Astrocyte (in vitro differentiated cells and primary cell): ENCODE measurements at regions not wholly inside any gene's neighbourhood (a gene's known extent, or its start where the extent isn't known, plus 50 kb on each side); places are given as distances from the start of the nearest gene placed in this dataset.

Experiments
- DNase-seq: peaks from one replicate; pipeline ENCODE4 v3.0.0-alpha.2; 2010; ENCODE audit warnings: low read depth
- FAIRE-seq: peaks from 2 replicates; lab custom pipeline; 2011; peaks lifted over from hg19 to GRCh38; lab: Jason Lieb, UNC
- H2AFZ ChIP-seq: 2 replicates; pipeline ENCODE4 v1.6.0; 2012; ENCODE audit warnings: low read depth, low read length, inconsistent platforms
- H3K27ac ChIP-seq: 2 replicates; pipeline ENCODE4 v1.5.1; 2011; ENCODE audit warnings: low read depth, low read length, inconsistent platforms
- H3K27me3 ChIP-seq: 2 replicates; pipeline ENCODE4 v1.6.0; 2011; ENCODE audit warnings: low read length, inconsistent platforms; ENCODE audit not compliant: insufficient read depth
- H3K36me3 ChIP-seq: 2 replicates; pipeline ENCODE4 v1.5.1; 2011; ENCODE audit warnings: low read length, inconsistent platforms; ENCODE audit not compliant: insufficient read depth
- H3K4me1 ChIP-seq: 2 replicates; pipeline ENCODE4 v1.5.1; 2011; ENCODE audit warnings: low read length, inconsistent platforms; ENCODE audit not compliant: insufficient read depth
- H3K4me2 ChIP-seq: 2 replicates; pipeline ENCODE4 v1.6.0; 2012; ENCODE audit warnings: low read length, inconsistent platforms
- H3K4me3 ChIP-seq: 2 replicates; pipeline ENCODE4 v1.5.1; 2011; ENCODE audit warnings: low read depth, mild to moderate bottlenecking, low read length, inconsistent platforms; ENCODE audit not compliant: insufficient read depth
- H3K79me2 ChIP-seq: 2 replicates; pipeline ENCODE4 v1.6.0; 2012; ENCODE audit warnings: mild to moderate bottlenecking, low read length, inconsistent platforms; ENCODE audit not compliant: insufficient read depth
- H3K9ac ChIP-seq: 2 replicates; pipeline ENCODE4 v1.6.0; 2012; ENCODE audit warnings: mild to moderate bottlenecking, low read length, inconsistent platforms
- H3K9me3 ChIP-seq: 2 replicates; pipeline ENCODE4 v1.5.1; 2012; ENCODE audit warnings: low read depth, mild to moderate bottlenecking, low read length, inconsistent platforms; ENCODE audit not compliant: insufficient read depth
- H4K20me1 ChIP-seq: 2 replicates; pipeline ENCODE4 v1.6.0; 2012; ENCODE audit warnings: low read length, inconsistent platforms; ENCODE audit not compliant: insufficient read depth
- H3K27ac Mint-ChIP-seq: one replicate; pipeline ENCODE4 v1.8.0; 2021; ENCODE audit warnings: mild to moderate bottlenecking, mixed read lengths; ENCODE audit not compliant: unreplicated experiment
- H3K27me3 Mint-ChIP-seq: one replicate; pipeline ENCODE4 v1.8.0; 2021; ENCODE audit warnings: low read depth, mixed read lengths; ENCODE audit not compliant: unreplicated experiment
- H3K36me3 Mint-ChIP-seq: one replicate; pipeline ENCODE4 v1.8.0; 2021; ENCODE audit warnings: low read depth, mixed read lengths; ENCODE audit not compliant: unreplicated experiment
- H3K4me1 Mint-ChIP-seq: one replicate; pipeline ENCODE4 v1.8.0; 2021; ENCODE audit warnings: low read depth, mixed read lengths; ENCODE audit not compliant: unreplicated experiment
- H3K4me3 Mint-ChIP-seq: one replicate; pipeline ENCODE4 v1.8.0; 2021; ENCODE audit warnings: mild to moderate bottlenecking, moderate library complexity, mixed read lengths; ENCODE audit not compliant: unreplicated experiment
- H3K9me3 Mint-ChIP-seq: one replicate; pipeline ENCODE4 v1.8.0; 2021; ENCODE audit warnings: mild to moderate bottlenecking, mixed read lengths; ENCODE audit not compliant: unreplicated experiment
- CTCF ChIP-seq: IDR thresholded peaks from 2 replicates; pipeline ENCODE4 v1.5.1; 2011; ENCODE audit warnings: low read depth, mild to moderate bottlenecking, inconsistent platforms, low read length, moderate library complexity; ENCODE audit not compliant: insufficient read depth
- EZH2 ChIP-seq: IDR thresholded peaks from 2 replicates; pipeline ENCODE4 v1.6.1; 2012; ENCODE audit warnings: mild to moderate bottlenecking, low read length, inconsistent platforms; ENCODE audit not compliant: insufficient read depth

DNA sequence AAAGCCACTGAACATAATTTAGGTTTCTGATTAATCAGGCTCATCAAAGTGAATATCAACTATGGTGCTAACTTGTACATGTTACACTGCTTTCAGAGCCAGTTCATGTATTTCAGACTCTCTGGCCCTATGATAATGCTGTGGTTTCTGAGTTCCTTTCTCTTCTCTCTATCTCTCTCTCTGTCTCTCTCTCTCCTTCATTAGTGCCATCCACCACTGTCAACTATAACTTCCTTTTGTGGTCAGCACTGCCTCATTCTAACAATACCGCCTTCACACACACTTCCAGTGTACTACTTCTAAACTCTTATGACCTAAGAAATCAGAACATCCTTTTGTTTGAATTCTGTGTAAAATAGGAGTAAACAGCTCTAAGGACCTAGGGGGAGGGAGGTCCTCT is 907.1 kb downstream of the RPA4 start:
- Histone ChIP-seq H3K79me2 (no peaks in the 10 kb centered on the region), H4K20me1 (no peaks in the 10 kb centered on the region), H3K4me1 (no peaks in the 10 kb centered on the region), H3K9me3 (no peaks in the 10 kb centered on the region), H3K27me3 (no peaks in the 10 kb centered on the region), H3K4me2 (no peak overlapping the region), H2AFZ (no peak overlapping the region), H3K36me3 (no peaks in the 10 kb centered on the region), H3K4me3 (no peak overlapping the region), H3K27ac (no peak overlapping the region), H3K9ac (no peak overlapping the region)
- DNase-seq (peak; percentile 17), FAIRE-seq (peak; percentile 78)
- Mint-ChIP-seq H3K36me3 (no peaks in the 10 kb centered on the region), H3K4me3 (no peak overlapping the region), H3K27ac (no peak overlapping the region), H3K4me1 (peaks cover 6% of the 10 kb centered on the region), H3K27me3 (no peaks in the 10 kb centered on the region), H3K9me3 (no peaks in the 10 kb centered on the region)
- TF ChIP-seq CTCF (no peak), EZH2 (no peak)

DNA sequence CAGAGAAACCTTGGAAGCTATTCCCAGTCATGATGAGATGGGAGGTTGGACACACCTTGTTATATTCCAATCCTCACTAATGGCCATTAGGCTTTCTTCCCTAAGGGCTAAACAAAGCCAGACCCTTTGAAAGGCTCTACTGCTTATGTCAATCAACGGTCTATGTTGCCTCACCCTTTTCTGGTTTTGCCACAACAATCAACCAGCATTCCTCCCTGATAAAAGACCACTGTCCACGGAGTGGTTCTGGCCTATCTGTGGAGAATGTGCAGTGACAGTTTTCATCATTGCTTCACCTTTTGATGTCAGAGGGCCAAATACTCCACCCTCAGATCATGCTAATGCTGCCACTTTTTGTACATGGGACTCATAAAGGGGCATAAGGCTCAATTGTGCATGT is 913.4 kb downstream of the RPA4 start:
- Histone ChIP-seq H3K9ac (no peak overlapping the region), H3K4me3 (no peak overlapping the region), H3K27me3 (no peaks in the 10 kb centered on the region), H3K4me2 (no peak overlapping the region), H3K79me2 (no peaks in the 10 kb centered on the region), H3K4me1 (no peaks in the 10 kb centered on the region), H2AFZ (no peak overlapping the region), H4K20me1 (no peaks in the 10 kb centered on the region), H3K36me3 (no peaks in the 10 kb centered on the region), H3K9me3 (no peaks in the 10 kb centered on the region), H3K27ac (no peak overlapping the region)
- no peak overlapping the region for H3K4me3 Mint-ChIP-seq
- no peak overlapping the region for H3K27ac Mint-ChIP-seq
- no peaks in the 10 kb centered on the region for H3K4me1 Mint-ChIP-seq
- H3K9me3 Mint-ChIP-seq, result no peaks in the 10 kb centered on the region
- no peak for TF ChIP-seq CTCF
- no peak for TF ChIP-seq EZH2
- H3K36me3 Mint-ChIP-seq, result no peaks in the 10 kb centered on the region
- FAIRE-seq, result no peak
- H3K27me3 Mint-ChIP-seq, result no peaks in the 10 kb centered on the region
- DNase-seq, result no peak

- Histone ChIP-seq H3K36me3 (no peaks in the 10 kb centered on the region), H4K20me1 (no peaks in the 10 kb centered on the region), H3K27me3 (no peaks in the 10 kb centered on the region), H3K79me2 (no peaks in the 10 kb centered on the region), H3K27ac (no peak overlapping the region), H3K9me3 (no peaks in the 10 kb centered on the region), H3K9ac (peak overlapping the region; percentile 28), H3K4me1 (peaks cover 3% of the 10 kb centered on the region), H3K4me3 (peak overlapping the region; percentile 44), H3K4me2 (peak overlapping the region; percentile 79), H2AFZ (peak overlapping the region; percentile 60)
- H3K36me3 Mint-ChIP-seq, result no peaks in the 10 kb centered on the region
- DNase-seq (peak; percentile 61), FAIRE-seq (peak; percentile 89)
- H3K9me3 Mint-ChIP-seq, result peaks cover 3% of the 10 kb centered on the region
- no peaks in the 10 kb centered on the region for H3K27me3 Mint-ChIP-seq
- no peak overlapping the region for H3K4me3 Mint-ChIP-seq
- peak overlapping the region; percentile 62 for H3K27ac Mint-ChIP-seq
- peaks cover 4% of the 10 kb centered on the region for H3K4me1 Mint-ChIP-seq
- TF ChIP-seq CTCF (no peak), EZH2 (no peak)
Measured at GRCh38 chrX:97806238-97806637, 922.5 kb downstream of the RPA4 start.
